Hepatocyte (in vitro differentiated cells): ENCODE measurements at regions not wholly inside any gene's neighbourhood (a gene's known extent, or its start where the extent isn't known, plus 50 kb on each side); places are given as distances from the start of the nearest gene placed in this dataset.

ENCODE experiments used
- DNase-seq: peaks from one replicate; pipeline ENCODE4 v3.0.0-alpha.2; 2016; ENCODE audit warnings: low spot score
- H2AFZ ChIP-seq: fragments of 200-600 bp; sonication (generic); 2 replicates; pipeline ENCODE4 v1.6.0; 2016; ENCODE audit warnings: antibody characterized with exemption, mild to moderate bottlenecking
- H3K27ac ChIP-seq: fragments of 200-600 bp; sonication (generic); 2 replicates; pipeline ENCODE4 v1.5.1; 2016; ENCODE audit warnings: mild to moderate bottlenecking
- H3K27me3 ChIP-seq: fragments of 200-600 bp; sonication (generic); 2 replicates; pipeline ENCODE4 v1.6.1; 2016
- H3K36me3 ChIP-seq: fragments of 200-600 bp; sonication (generic); replicated peaks from 2 replicates; pipeline ENCODE4 v1.5.1; 2016; ENCODE audit warnings: low read depth; ENCODE audit not compliant: insufficient read depth
- H3K4me1 ChIP-seq: fragments of 200-600 bp; sonication (generic); 2 replicates; pipeline ENCODE4 v1.5.1; 2016; ENCODE audit warnings: mild to moderate bottlenecking, moderate library complexity; ENCODE audit not compliant: insufficient read depth
- H3K4me2 ChIP-seq: fragments of 200-600 bp; sonication (generic); 2 replicates; pipeline ENCODE4 v1.6.0; 2016
- H3K4me3 ChIP-seq: fragments of 200-600 bp; sonication (generic); 2 replicates; pipeline ENCODE4 v1.5.1; 2016; ENCODE audit warnings: mild to moderate bottlenecking
- H3K79me2 ChIP-seq: fragments of 200-600 bp; sonication (generic); 2 replicates; pipeline ENCODE4 v1.6.0; 2017; ENCODE audit warnings: mild to moderate bottlenecking
- H3K9me2 ChIP-seq: fragments of 200-600 bp; sonication (generic); replicated peaks from 2 replicates; pipeline ENCODE4 v1.6.0; 2017; ENCODE audit warnings: mild to moderate bottlenecking; ENCODE audit not compliant: insufficient read depth
- H3K9me3 ChIP-seq: fragments of 200-600 bp; sonication (generic); 2 replicates; pipeline ENCODE4 v1.5.1; 2016; ENCODE audit warnings: low read depth, mild to moderate bottlenecking
- H4K20me1 ChIP-seq: fragments of 200-600 bp; sonication (generic); 2 replicates; pipeline ENCODE4 v1.6.0; 2016; ENCODE audit warnings: mild to moderate bottlenecking; ENCODE audit not compliant: insufficient read depth, poor library complexity, severe bottlenecking
- EZH2 ChIP-seq: fragments of 200-600 bp; sonication (generic); IDR thresholded peaks from 2 replicates; pipeline ENCODE4 v1.6.1; 2016; ENCODE audit warnings: antibody characterized with exemption, mild to moderate bottlenecking, borderline replicate concordance
- EZH2phosphoT487 ChIP-seq: fragments of 200-600 bp; sonication (generic); IDR thresholded peaks from one replicate; pipeline ENCODE4 v1.6.1; 2018; ENCODE audit warnings: antibody characterized with exemption, mild to moderate bottlenecking, low read depth, moderate library complexity; ENCODE audit not compliant: unreplicated experiment, severe bottlenecking
- WGBS: methylation state at CpG from one replicate; pipeline ENCODE4 v1.1.6; 2016; ENCODE audit warnings: low lambda C conversion rate; ENCODE audit errors: missing lambda C conversion rate; 5-methylcytosine and 5-hydroxymethylcytosine counted together
- TF ChIP-seq, protein P1 (sequence below): fragments of 200-600 bp; sonication (generic); IDR thresholded peaks from 2 replicates; pipeline ENCODE4 v1.5.1; 2016; ENCODE audit warnings: antibody characterized with exemption, mild to moderate bottlenecking; ENCODE audit not compliant: poor library complexity

DNA sequence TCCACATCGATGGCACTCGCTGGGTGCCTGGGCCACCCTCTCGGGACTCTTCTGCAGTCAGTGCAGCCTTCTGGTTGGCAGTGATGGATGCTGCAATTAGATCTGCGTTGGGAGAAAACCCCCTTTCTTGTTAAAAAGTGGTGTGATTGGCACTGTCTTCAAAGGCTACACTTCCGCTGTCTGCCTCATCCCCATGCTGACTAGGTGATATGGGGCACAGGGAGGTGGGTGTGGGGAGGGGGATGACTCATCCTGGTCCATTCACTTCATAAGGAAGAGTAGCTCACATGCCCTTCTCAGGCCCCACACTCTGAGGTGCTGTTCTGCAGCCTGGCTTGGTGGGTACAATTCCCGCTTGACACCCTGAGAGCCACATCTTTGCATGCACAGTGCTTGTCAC is 77.4 kb downstream of the THNSL2 start:
- no peaks in the 10 kb centered on the region for H3K4me1 ChIP-seq
- H3K36me3 ChIP-seq = no peaks in the 10 kb centered on the region
- H2AFZ ChIP-seq = no peak overlapping the region
- WGBS = 86% methylated on average over 6 of the region's 6 CpGs
- no peaks in the 10 kb centered on the region for H4K20me1 ChIP-seq
- H3K27ac ChIP-seq = no peak overlapping the region
- H3K9me2 ChIP-seq = no peaks in the 10 kb centered on the region
- no peaks in the 10 kb centered on the region for H3K27me3 ChIP-seq
- TF ChIP-seq EZH2phosphoT487 (no peak), EZH2 (no peak)
- TF ChIP-seq, protein P1, sequence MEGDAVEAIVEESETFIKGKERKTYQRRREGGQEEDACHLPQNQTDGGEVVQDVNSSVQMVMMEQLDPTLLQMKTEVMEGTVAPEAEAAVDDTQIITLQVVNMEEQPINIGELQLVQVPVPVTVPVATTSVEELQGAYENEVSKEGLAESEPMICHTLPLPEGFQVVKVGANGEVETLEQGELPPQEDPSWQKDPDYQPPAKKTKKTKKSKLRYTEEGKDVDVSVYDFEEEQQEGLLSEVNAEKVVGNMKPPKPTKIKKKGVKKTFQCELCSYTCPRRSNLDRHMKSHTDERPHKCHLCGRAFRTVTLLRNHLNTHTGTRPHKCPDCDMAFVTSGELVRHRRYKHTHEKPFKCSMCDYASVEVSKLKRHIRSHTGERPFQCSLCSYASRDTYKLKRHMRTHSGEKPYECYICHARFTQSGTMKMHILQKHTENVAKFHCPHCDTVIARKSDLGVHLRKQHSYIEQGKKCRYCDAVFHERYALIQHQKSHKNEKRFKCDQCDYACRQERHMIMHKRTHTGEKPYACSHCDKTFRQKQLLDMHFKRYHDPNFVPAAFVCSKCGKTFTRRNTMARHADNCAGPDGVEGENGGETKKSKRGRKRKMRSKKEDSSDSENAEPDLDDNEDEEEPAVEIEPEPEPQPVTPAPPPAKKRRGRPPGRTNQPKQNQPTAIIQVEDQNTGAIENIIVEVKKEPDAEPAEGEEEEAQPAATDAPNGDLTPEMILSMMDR = no peak
- no peak overlapping the region for H3K4me3 ChIP-seq
- H3K9me3 ChIP-seq = no peaks in the 10 kb centered on the region
- H3K79me2 ChIP-seq = no peaks in the 10 kb centered on the region
- no peak for DNase-seq
- H3K4me2 ChIP-seq = no peak overlapping the region

- DNase-seq = no peak
- H3K4me2 ChIP-seq = no peak overlapping the region
- no peak overlapping the region for H3K4me3 ChIP-seq
- H3K36me3 ChIP-seq = no peaks in the 10 kb centered on the region
- 86% methylated on average over 3 of the region's 3 CpGs for WGBS
- no peaks in the 10 kb centered on the region for H3K9me3 ChIP-seq
- no peak overlapping the region for H2AFZ ChIP-seq
- H3K27me3 ChIP-seq = no peaks in the 10 kb centered on the region
- no peak overlapping the region for H3K27ac ChIP-seq
- no peaks in the 10 kb centered on the region for H3K79me2 ChIP-seq
- no peaks in the 10 kb centered on the region for H4K20me1 ChIP-seq
- TF ChIP-seq EZH2 (no peak), EZH2phosphoT487 (no peak)
- TF ChIP-seq, protein P1 = no peak
- H3K4me1 ChIP-seq = no peaks in the 10 kb centered on the region
- no peaks in the 10 kb centered on the region for H3K9me2 ChIP-seq
These were observed 75.0 kb downstream of the THNSL2 start for GRCh38 chr2:88245109-88245508.

- 93% methylated on average over 11 of the region's 11 CpGs for WGBS
- no peak overlapping the region for H2AFZ ChIP-seq
These were observed 69.6 kb downstream of the THNSL2 start for GRCh38 chr2:88239781-88240180.

More at GRCh38 chr2:88239781-88240180, 69.6 kb downstream of the THNSL2 start:
- H3K9me3 ChIP-seq = no peaks in the 10 kb centered on the region
- no peak overlapping the region for H3K4me2 ChIP-seq
- TF ChIP-seq, protein P1 = no peak
- no peak for TF ChIP-seq EZH2
- TF ChIP-seq EZH2phosphoT487 = no peak
- H3K4me3 ChIP-seq = no peak overlapping the region
- H3K4me1 ChIP-seq = no peaks in the 10 kb centered on the region
- H3K9me2 ChIP-seq = no peaks in the 10 kb centered on the region
- H3K36me3 ChIP-seq = no peaks in the 10 kb centered on the region
- no peaks in the 10 kb centered on the region for H3K79me2 ChIP-seq
- no peak overlapping the region for H3K27ac ChIP-seq
- H4K20me1 ChIP-seq = no peaks in the 10 kb centered on the region
- DNase-seq = no peak
- no peaks in the 10 kb centered on the region for H3K27me3 ChIP-seq
